ENCODE measurements at regions not wholly inside any gene's neighbourhood (a gene's known extent, or its start where the extent isn't known, plus 50 kb on each side); places are given as distances from the start of the nearest gene placed in this dataset.
"Not testable (repeated sequence)": the region's sequence is repeated elsewhere in the genome, so short reads cannot be mapped to it uniquely, and the experiment has no call there.

DNA sequence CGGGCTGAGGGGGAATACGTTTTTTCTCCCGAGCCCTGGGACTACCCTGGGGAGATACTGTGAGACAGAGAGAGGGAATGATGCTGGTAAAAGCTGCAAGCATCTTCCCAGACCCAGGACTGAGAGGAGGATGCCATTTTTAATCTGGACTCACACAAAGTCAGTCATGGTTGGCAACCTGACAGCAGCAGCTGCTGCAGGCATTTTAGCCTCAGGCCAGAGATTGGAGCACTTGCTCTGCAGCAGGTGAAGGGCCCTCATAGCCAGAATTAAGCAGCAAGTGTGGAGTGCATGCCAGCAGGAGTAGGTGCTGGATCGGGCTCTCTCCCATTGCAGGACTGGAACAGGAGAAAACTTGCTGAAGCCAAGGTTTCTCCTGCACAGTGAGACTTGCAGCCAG, 361.1 kb upstream of the CLEC14A start:
- no peak for DNase-seq (ENCODE audit: insufficient read length, low spot score)
- no peak for TF ChIP-seq POLR2A (IDR thresholded peaks at IDR 0.05; ENCODE audit: low read depth, low read length)
- no peak for FAIRE-seq

DNA sequence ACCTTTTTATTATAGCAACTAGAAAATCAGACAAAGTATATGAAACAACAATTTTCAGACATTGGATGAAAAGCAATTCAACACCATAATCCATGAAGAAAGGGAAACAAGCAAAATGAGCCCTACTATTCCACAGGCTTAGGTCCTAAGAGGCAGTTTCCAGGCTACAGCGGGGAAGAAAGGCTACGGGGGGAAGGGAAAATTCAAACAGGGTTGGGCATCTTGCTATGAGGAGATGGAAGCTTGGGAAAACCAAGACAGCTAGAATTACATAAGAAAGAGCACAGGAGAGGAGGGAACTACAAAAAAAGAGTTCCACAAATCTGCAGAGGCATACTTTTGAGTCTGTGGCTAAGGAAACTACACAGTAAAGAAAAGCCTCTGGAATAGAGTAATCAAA, 356.0 kb upstream of the CLEC14A start:
- DNase-seq (ENCODE audit: insufficient read length, low spot score) (no peak), FAIRE-seq (no peak)
- no peak for TF ChIP-seq POLR2A (IDR thresholded peaks at IDR 0.05; ENCODE audit: low read depth, low read length)

DNA sequence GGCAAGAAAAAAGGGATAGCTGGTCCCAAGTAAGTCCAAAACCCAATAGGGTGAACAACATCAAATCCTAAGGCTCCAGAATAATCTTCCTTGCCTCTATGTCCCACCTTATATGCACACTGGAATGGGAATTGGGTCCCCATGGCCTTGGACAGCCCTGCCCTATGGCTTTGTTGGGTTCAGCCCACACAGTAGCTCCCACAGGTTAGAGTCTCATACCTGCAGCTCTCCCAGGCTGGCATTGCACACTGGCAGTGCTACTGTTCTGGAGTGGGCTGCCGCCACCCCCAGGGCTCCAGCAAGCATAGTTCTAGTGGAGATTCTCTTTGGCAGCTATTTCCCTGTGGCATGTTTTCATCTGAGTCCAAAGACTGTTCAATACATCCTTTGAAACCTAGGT, 352.4 kb upstream of the CLEC14A start:
- TF ChIP-seq POLR2A (IDR thresholded peaks at IDR 0.05; ENCODE audit: low read depth, low read length) = no peak
- FAIRE-seq (no peak), DNase-seq (ENCODE audit: insufficient read length, low spot score) (no peak)

DNA sequence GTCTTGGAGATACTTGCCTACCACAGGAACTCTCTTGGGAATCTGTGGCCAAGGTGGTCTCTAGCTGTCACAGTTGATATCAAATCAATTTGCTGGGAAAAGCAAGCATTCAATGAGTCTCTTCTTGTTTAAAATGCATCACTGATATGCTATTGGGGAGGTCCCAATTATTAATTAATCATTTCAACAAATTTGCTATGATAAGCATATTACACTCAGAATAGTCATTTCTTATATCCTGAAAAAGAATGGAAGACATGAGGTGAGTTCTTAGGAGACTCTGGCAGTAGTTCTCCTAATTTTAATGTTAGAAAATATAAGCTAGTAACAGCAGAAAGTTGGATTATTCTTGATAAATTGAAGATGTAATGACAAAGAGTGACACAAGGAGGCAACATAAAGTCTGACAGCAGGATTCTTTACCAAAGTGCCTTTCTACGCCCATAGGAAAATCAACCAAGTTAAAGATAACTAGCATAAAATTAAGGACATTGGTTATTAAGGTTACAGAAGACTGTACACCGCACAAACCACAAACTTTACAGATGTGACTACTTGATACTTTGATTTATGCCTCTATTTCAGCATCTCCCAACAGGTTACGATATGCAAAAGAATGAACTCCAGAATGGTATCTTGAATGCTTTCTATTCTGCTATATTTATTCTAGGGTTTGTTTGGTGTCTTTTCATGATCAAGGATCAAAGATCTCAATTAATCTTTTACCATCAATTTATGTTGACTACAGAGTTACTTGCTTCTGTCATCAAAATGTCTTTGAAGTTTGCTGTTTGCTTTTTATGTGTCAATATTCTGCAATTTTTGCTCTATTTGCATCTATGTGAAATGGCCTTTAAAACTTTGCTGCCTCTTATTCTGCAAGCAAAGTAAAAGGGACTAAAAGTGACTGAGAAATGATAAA, 349.6 kb upstream of the CLEC14A start:
- no peak for DNase-seq (ENCODE audit: insufficient read length, low spot score)
- no peak for TF ChIP-seq POLR2A (IDR thresholded peaks at IDR 0.05; ENCODE audit: low read depth, low read length)
- no peak for FAIRE-seq

DNA sequence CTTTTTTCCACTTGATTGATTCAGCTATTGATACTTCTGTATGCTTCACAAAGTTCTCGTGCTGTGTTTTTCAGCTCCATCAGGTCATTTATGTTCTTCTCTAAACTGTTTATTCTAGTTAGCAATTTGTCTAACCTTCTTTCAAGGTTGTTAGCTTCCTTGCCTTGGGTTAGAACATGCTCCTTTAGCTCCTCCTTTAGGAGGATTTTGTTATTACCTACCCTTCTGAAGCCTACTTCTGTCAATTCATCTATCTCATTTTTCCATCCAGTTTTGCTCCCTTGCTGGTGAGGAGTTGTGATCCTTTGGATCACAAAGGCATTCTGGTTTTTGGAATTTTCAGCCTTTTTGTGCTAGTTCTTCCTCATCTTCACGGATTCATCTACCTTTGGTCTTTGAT, 344.7 kb upstream of the CLEC14A start:
- FAIRE-seq; DNase-seq (ENCODE audit: insufficient read length, low spot score): not testable (repeated sequence)

DNA sequence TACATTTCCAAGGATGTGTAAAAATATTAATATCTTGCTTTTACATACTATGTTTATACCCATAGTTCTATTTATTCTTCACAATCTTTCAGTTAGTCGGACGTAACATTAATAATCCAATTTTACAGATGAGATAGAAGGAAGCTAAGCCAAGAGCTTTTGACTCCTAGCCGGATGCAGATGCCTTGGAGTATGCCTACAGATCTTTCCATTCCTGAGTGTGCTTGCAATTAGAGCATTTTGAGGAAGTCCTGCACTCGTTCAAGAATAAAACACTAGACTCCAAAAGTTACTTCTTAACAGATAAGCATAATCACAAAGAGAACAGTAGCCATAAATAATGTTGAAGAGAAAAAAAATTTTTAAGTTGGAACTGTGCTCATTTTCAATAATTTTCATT, 337.6 kb upstream of the CLEC14A start:
- DNase-seq (ENCODE audit: insufficient read length, low spot score) (no peak), FAIRE-seq (no peak)
- TF ChIP-seq POLR2A (IDR thresholded peaks at IDR 0.05; ENCODE audit: low read depth, low read length) = no peak

DNA sequence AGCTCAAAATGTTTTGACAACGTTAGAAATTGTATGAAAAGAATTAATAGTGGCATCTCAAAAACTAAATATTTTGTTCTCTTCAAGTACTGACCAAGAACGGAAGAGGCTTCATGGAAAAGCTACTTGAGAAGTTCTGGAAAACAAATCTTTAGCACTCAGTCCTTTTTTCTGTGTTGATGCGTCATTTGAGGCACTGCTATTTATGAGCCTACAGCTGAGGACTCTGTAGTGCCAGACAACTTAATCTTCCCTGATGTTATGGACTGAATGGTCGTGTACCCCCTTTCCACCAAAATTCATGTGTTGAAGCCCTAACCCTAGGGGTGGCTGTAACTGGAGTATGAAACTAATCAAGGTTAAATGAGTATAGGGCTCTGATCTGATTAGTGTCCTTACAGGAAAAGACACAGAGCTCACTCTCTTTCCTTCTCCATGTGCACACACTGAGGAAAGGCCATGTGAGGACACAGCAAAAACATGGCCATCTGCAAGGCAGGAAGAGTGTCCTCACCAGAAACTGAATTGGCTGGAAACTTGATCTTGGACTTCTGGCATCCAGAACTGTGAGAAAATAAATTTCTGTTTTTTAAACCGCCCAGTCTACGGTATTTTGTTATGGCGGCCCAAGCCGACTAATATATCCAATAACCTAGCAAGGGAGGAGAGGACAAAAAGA, 337.0 kb upstream of the CLEC14A start:
- no peak for DNase-seq (ENCODE audit: insufficient read length, low spot score)
- TF ChIP-seq POLR2A (IDR thresholded peaks at IDR 0.05; ENCODE audit: low read depth, low read length) = no peak
- no peak for FAIRE-seq

DNA sequence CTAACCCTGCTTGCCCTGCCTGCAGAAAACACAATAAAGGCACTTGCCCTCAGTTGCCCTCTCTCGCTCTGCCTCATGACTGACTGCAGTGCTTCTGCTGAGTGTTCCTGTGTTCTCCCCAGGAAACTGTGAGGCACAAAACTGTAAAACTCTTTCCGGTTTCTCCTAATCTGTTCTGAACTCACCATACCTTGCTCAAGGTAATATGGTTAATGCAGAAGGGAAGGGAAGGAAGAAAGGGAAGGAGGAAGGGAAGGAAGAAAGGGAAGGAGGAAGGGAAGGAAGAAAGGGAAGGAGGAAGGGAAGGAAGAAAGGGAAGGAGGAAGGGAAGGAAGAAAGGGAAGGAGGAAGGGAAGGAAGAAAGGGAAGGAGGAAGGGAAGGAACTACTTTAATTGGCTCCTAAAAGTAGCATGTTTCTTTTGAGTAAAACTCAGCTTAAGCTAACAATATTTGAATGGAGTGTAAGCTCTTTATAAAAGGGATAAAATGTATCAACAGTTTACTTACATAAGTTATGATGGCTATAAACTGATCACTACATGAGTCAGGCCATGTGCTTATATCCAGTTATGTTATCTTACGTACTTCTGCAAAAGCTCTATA, 334.0 kb upstream of the CLEC14A start:
- no peak for TF ChIP-seq POLR2A (IDR thresholded peaks at IDR 0.05; ENCODE audit: low read depth, low read length)
- FAIRE-seq (no peak), DNase-seq (ENCODE audit: insufficient read length, low spot score) (no peak)

DNA sequence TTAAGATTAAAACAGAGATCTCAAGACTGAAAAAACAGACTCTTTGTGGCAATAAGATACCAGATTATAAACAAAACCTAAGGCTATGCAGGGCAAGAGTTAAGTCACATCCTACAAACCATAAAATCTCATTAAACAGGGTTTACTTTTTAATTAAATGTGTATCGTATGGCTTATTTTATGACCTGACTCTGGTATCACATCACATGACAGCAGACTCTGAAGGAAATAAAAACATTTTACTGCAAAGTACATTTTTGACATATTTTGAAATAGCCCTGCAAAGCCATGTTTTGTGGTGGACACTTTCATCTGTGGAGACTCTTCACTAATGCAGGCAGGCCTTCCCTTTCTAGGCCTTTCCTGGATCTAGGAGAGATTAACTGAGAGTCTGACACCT, 327.6 kb upstream of the CLEC14A start:
- DNase-seq (ENCODE audit: insufficient read length, low spot score) = no peak
- no peak for TF ChIP-seq POLR2A (IDR thresholded peaks at IDR 0.05; ENCODE audit: low read depth, low read length)
- FAIRE-seq = no peak

DNA sequence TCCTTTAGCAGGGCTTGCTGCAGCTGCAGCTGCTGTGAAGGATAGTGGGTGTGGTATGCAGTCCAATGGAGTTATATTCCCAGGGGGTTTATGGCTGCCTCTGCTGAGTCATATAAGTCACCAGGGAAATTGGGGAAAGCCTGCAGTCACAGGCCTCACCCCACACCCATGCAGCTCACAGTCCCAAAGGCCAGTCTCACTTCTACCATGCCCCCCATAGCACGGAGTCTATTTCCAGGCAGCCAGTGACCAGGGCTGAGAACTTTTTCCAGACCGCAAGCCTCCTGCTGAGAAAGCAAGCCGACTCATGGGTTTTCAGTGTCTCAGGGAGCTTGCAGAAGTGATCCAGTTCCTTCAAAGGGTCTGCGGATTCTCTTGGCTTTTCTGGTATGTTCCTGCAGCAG, 322.4 kb upstream of the CLEC14A start:
- TF ChIP-seq POLR2A (IDR thresholded peaks at IDR 0.05; ENCODE audit: low read depth, low read length) = no peak
- DNase-seq (ENCODE audit: insufficient read length, low spot score) (no peak), FAIRE-seq (no peak)

DNA sequence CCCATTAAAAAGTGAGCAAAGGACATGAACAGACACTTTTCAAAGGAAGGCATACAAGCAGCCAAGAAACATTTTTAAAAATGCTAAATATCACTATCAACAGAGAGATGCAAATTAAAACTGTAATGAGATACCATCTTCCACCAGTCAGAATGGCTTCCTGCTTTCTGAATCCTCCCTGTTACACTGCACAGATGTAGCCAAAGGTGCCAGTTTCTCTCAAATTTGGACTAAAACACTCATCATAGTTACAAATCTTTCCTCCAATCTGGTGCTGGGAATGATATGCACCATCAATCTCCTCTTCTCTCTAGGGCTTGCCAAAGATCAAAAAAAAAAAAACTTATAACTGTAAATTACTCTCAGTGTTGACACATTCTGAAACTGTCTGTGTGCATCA, 311.8 kb upstream of the CLEC14A start:
- no peak for TF ChIP-seq POLR2A (IDR thresholded peaks at IDR 0.05; ENCODE audit: low read depth, low read length)
- FAIRE-seq = no peak
- DNase-seq (ENCODE audit: insufficient read length, low spot score) = no peak

DNA sequence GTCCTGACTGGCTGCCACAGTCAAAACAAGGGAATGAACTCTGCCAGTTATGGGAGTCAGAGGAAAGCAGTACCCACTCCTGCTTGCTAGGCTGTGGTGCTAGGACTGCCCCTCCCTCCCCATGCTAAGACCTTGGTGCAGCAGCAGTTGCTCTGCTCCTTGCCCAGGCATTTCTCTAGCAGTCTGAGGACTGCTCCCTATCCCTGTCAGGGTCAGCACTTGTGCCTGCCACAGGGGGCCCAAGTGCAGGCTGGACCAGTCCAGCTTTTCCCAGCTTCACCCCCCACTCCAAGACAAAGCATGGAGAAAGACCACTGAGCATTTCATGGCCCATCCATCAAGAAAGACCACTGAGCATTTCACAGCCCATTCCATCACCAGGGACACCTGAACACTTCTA, 305.8 kb upstream of the CLEC14A start:
- no peak for DNase-seq (ENCODE audit: insufficient read length, low spot score)
- no peak for TF ChIP-seq POLR2A (IDR thresholded peaks at IDR 0.05; ENCODE audit: low read depth, low read length)
- FAIRE-seq = no peak

DNA sequence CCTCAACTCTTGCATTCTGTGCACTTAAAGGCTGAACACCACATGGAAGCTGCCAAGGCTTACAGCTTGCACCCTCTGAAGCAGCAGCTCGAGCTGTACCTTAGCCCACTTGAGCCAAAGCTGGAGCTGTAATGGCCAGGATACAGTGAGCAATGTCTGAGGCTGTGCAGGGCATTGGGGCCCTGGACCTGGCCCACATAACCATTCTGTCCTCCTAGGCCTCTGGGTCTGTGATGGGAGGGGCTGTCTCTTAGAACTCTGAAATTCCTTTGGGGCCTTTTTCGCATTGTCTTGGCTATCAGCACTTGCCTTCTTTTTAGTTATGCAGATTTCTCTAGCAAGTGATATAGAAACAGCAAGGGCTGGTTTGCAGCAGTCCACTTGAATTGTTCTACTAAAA, 303.8 kb upstream of the CLEC14A start:
- TF ChIP-seq POLR2A (IDR thresholded peaks at IDR 0.05; ENCODE audit: low read depth, low read length) = no peak
- FAIRE-seq (no peak), DNase-seq (ENCODE audit: insufficient read length, low spot score) (no peak)

DNA sequence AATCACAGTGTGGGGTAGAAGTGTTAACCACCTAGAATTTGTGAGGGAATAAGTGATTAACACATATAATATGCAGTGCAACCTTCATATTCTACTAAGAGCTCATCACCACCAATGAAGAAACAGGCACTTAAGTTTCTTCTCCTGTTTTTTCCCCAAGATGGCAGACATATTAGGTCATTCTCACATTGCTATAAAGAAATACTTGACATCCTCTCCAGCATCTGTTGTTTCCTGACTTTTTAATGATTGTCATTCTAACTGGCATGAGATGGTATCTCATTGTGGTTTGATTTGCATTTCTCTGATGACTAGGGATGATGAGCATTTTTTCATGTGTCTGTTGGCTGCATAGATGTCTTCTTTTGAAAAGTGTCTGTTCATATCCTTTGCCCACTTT, 301.5 kb upstream of the CLEC14A start:
- not testable (repeated sequence) for FAIRE-seq; DNase-seq (ENCODE audit: insufficient read length, low spot score)

DNA sequence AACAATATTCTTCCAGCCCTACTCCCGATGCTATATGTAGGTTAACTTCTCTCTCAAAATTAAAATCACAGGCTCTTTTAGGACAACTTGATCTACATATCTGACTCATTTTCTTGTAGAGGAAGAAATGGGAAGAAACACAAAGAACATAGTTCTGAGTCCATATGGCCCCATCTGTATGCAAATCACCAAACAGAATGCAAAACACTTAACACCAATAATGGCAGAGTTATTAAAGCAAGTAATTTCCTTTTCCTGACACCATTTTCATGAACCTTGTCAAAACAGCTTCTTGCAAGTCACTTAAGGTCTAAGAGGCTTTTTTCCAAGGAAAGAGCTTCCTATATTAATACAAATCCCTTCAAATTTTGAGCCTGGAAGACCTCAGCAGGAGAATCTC, 300.4 kb upstream of the CLEC14A start:
- DNase-seq (ENCODE audit: insufficient read length, low spot score) (no peak), FAIRE-seq (no peak)
- TF ChIP-seq POLR2A (IDR thresholded peaks at IDR 0.05; ENCODE audit: low read depth, low read length) = no peak
